GM23338 (cell line): ENCODE measurements at regions not wholly inside any gene's neighbourhood (a gene's known extent, or its start where the extent isn't known, plus 50 kb on each side); places are given as distances from the start of the nearest gene placed in this dataset.
A peak's percentile ranks its signal among the peaks of the same experiment; 100 is the strongest.

ENCODE experiments used
- ATAC-seq: fragments of 200-7000 bp; cut with Tn5 transposase; 3 replicates; pipeline ENCODE4 v1.9.1; 2020
- DNase-seq: peaks from one replicate; pipeline ENCODE4 v3.0.0-alpha.2; 2015; ENCODE audit warnings: low spot score
- H2AFZ ChIP-seq: fragments of 200-600 bp; sonication (generic); 2 replicates; pipeline ENCODE4 v1.8.0; 2016; ENCODE audit warnings: antibody characterized with exemption, mild to moderate bottlenecking, moderate library complexity
- H3F3A ChIP-seq: fragments of 200-600 bp; sonication (generic); replicated peaks from 2 replicates; pipeline ENCODE4 v1.8.0; 2017; ENCODE audit warnings: antibody characterized with exemption, mixed run types, low read depth
- H3K27ac ChIP-seq: fragments of 200-600 bp; sonication (generic); 2 replicates; pipeline ENCODE4 v1.6.1; 2016; ENCODE audit warnings: low read depth
- H3K27me3 ChIP-seq: fragments of 200-600 bp; sonication (generic); 2 replicates; pipeline ENCODE4 v1.8.0; 2016; ENCODE audit warnings: mild to moderate bottlenecking, mixed run types, moderate library complexity; ENCODE audit not compliant: insufficient read depth
- H3K36me3 ChIP-seq: fragments of 200-600 bp; sonication (generic); 2 replicates; pipeline ENCODE4 v1.8.0; 2016; ENCODE audit warnings: mild to moderate bottlenecking; ENCODE audit not compliant: insufficient read depth
- H3K4me1 ChIP-seq: fragments of 200-600 bp; sonication (generic); 2 replicates; pipeline ENCODE4 v1.8.0; 2016; ENCODE audit warnings: mild to moderate bottlenecking, moderate library complexity; ENCODE audit not compliant: insufficient read depth
- H3K4me2 ChIP-seq: fragments of 200-600 bp; sonication (generic); 2 replicates; pipeline ENCODE4 v1.7.1; 2017; ENCODE audit warnings: mixed run types
- H3K4me3 ChIP-seq: fragments of 200-600 bp; sonication (generic); 2 replicates; pipeline ENCODE4 v1.6.1; 2016; ENCODE audit warnings: mixed run types
- H3K79me2 ChIP-seq: fragments of 200-600 bp; sonication (generic); replicated peaks from 2 replicates; pipeline ENCODE4 v1.8.0; 2017; ENCODE audit warnings: mild to moderate bottlenecking; ENCODE audit not compliant: insufficient read depth
- H3K9me2 ChIP-seq: fragments of 200-600 bp; sonication (generic); 2 replicates; pipeline ENCODE4 v1.8.0; 2017; ENCODE audit not compliant: insufficient read depth
- H4K20me1 ChIP-seq: fragments of 200-600 bp; sonication (generic); replicated peaks from 2 replicates; pipeline ENCODE4 v1.8.0; 2017; ENCODE audit warnings: mild to moderate bottlenecking; ENCODE audit not compliant: insufficient read depth
- H3K27ac Mint-ChIP-seq: 2 replicates; pipeline ENCODE4 v1.8.0; 2020; ENCODE audit warnings: inconsistent platforms, mild to moderate bottlenecking, moderate library complexity, mixed read lengths
- H3K27me3 Mint-ChIP-seq: 3 replicates; pipeline ENCODE4 v1.8.0; 2022; ENCODE audit warnings: low read depth, mild to moderate bottlenecking, moderate library complexity, mixed read lengths, inconsistent platforms; ENCODE audit not compliant: insufficient read depth, poor library complexity
- H3K36me3 Mint-ChIP-seq: 3 replicates; pipeline ENCODE4 v1.8.0; 2021; ENCODE audit warnings: low read depth, mild to moderate bottlenecking, inconsistent platforms, moderate library complexity, mixed read lengths
- H3K4me1 Mint-ChIP-seq: 3 replicates; pipeline ENCODE4 v1.8.0; 2020; ENCODE audit warnings: mild to moderate bottlenecking, inconsistent platforms, mixed read lengths
- H3K4me3 Mint-ChIP-seq: 3 replicates; pipeline ENCODE4 v1.8.0; 2021; ENCODE audit warnings: moderate library complexity, mild to moderate bottlenecking, inconsistent platforms, mixed read lengths
- H3K9me3 Mint-ChIP-seq: 3 replicates; pipeline ENCODE4 v1.8.0; 2020; ENCODE audit warnings: moderate library complexity, mild to moderate bottlenecking, inconsistent platforms, mixed read lengths
- CREB1 ChIP-seq: fragments of 250-450 bp; sonication (Bioruptor Pico); IDR thresholded peaks from 2 replicates; pipeline ENCODE4 v1.5.0; 2020; ENCODE audit warnings: low read depth, mild to moderate bottlenecking, moderate library complexity
- CTCF ChIP-seq, 2 experiments: fragments of 200-600 bp in 1 of 2; sonication (generic) in 1 of 2; conservative IDR thresholded peaks; 2 replicates each; pipeline versions ENCODE4 v1.5.1 to v1.6.1; 2016 to 2017; ENCODE audit warnings: antibody characterized with exemption in 2 of 2, low read depth in 2 of 2, mild to moderate bottlenecking in 2 of 2, moderate library complexity in 1 of 2
- EZH2 ChIP-seq: fragments of 200-600 bp; sonication (generic); IDR thresholded peaks from one replicate; pipeline ENCODE4 v1.8.0; 2017; ENCODE audit warnings: antibody characterized with exemption, mild to moderate bottlenecking, low read depth; ENCODE audit not compliant: unreplicated experiment
- EZH2phosphoT487 ChIP-seq: fragments of 200-600 bp; sonication (generic); IDR thresholded peaks from one replicate; pipeline ENCODE4 v1.8.1; 2018; ENCODE audit warnings: antibody characterized with exemption; ENCODE audit not compliant: unreplicated experiment
- JUNB ChIP-seq: IDR thresholded peaks from one replicate; pipeline ENCODE4 v1.6.1; 2016; ENCODE audit warnings: antibody characterized with exemption; ENCODE audit not compliant: unreplicated experiment
- STAT1 ChIP-seq: IDR thresholded peaks from one replicate; pipeline ENCODE4 v1.6.1; 2016; ENCODE audit warnings: antibody characterized with exemption; ENCODE audit not compliant: unreplicated experiment
- ZNF114 ChIP-seq: fragments of 250-450 bp; sonication (Bioruptor Pico); IDR thresholded peaks from 2 replicates; pipeline ENCODE4 v1.5.0; 2020; ENCODE audit warnings: mild to moderate bottlenecking, moderate library complexity
- ZNF331 ChIP-seq: fragments of 250-450 bp; sonication (Bioruptor Pico); IDR thresholded peaks from 2 replicates; pipeline ENCODE4 v1.5.0; 2020; ENCODE audit warnings: low read depth, mild to moderate bottlenecking, moderate library complexity
- ZNF462 ChIP-seq: fragments of 250-450 bp; sonication (Bioruptor Pico); IDR thresholded peaks from 2 replicates; pipeline ENCODE4 v1.5.0; 2020; ENCODE audit warnings: mild to moderate bottlenecking, moderate library complexity
- TF ChIP-seq, protein P1 (sequence below): IDR thresholded peaks from 2 replicates; pipeline ENCODE4 v1.6.1; 2016; ENCODE audit warnings: antibody characterized with exemption
- TF ChIP-seq, protein P2 (sequence below): IDR thresholded peaks from one replicate; pipeline ENCODE4 v1.6.1; 2018; ENCODE audit warnings: antibody characterized with exemption; ENCODE audit not compliant: unreplicated experiment

GRCh38 chr18:27723168-27723567 lies 453.8 kb downstream of the CDH2 start:
- Histone ChIP-seq H3F3A (no peaks in the 10 kb centered on the region), H3K79me2 (no peaks in the 10 kb centered on the region), H3K4me1 (peaks cover 24% of the 10 kb centered on the region), H4K20me1 (no peaks in the 10 kb centered on the region), H3K27ac (no peak overlapping the region), H3K27me3 (no peaks in the 10 kb centered on the region), H3K4me2 (0 out of 2 replicates have a peak overlapping the region, but pooled peaks have one; percentile 7), H3K9me2 (no peaks in the 10 kb centered on the region; the same call in 1 of the 2 replicates), H3K4me3 (no peak overlapping the region), H2AFZ (peak overlapping the region; percentile 3; the same call in 1 of the 2 replicates), H3K36me3 (no peaks in the 10 kb centered on the region)
- Mint-ChIP-seq H3K27ac (no peak overlapping the region), H3K36me3 (no peaks in the 10 kb centered on the region; the same call in 2 of the 3 replicates), H3K9me3 (peaks cover 6% of the 10 kb centered on the region; the same call in 2 of the 3 replicates), H3K27me3 (peaks cover 2% of the 10 kb centered on the region), H3K4me1 (peaks cover 28% of the 10 kb centered on the region), H3K4me3 (no peak overlapping the region)
- ATAC-seq (no peak), DNase-seq (no peak)
- TF ChIP-seq STAT1 = no peak
- TF ChIP-seq EZH2phosphoT487 = no peak
- TF ChIP-seq, protein P1, sequence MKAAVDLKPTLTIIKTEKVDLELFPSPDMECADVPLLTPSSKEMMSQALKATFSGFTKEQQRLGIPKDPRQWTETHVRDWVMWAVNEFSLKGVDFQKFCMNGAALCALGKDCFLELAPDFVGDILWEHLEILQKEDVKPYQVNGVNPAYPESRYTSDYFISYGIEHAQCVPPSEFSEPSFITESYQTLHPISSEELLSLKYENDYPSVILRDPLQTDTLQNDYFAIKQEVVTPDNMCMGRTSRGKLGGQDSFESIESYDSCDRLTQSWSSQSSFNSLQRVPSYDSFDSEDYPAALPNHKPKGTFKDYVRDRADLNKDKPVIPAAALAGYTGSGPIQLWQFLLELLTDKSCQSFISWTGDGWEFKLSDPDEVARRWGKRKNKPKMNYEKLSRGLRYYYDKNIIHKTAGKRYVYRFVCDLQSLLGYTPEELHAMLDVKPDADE = no peak
- no peak for TF ChIP-seq CTCF (conservative IDR thresholded peaks at IDR 0.05; ENCODE audit: low read depth in 2 of 2)
- no peak for TF ChIP-seq CREB1
- no peak for TF ChIP-seq JUNB
- TF ChIP-seq ZNF114 = no peak
- TF ChIP-seq ZNF331 = no peak
- TF ChIP-seq EZH2 = no peak
- TF ChIP-seq, protein P2, sequence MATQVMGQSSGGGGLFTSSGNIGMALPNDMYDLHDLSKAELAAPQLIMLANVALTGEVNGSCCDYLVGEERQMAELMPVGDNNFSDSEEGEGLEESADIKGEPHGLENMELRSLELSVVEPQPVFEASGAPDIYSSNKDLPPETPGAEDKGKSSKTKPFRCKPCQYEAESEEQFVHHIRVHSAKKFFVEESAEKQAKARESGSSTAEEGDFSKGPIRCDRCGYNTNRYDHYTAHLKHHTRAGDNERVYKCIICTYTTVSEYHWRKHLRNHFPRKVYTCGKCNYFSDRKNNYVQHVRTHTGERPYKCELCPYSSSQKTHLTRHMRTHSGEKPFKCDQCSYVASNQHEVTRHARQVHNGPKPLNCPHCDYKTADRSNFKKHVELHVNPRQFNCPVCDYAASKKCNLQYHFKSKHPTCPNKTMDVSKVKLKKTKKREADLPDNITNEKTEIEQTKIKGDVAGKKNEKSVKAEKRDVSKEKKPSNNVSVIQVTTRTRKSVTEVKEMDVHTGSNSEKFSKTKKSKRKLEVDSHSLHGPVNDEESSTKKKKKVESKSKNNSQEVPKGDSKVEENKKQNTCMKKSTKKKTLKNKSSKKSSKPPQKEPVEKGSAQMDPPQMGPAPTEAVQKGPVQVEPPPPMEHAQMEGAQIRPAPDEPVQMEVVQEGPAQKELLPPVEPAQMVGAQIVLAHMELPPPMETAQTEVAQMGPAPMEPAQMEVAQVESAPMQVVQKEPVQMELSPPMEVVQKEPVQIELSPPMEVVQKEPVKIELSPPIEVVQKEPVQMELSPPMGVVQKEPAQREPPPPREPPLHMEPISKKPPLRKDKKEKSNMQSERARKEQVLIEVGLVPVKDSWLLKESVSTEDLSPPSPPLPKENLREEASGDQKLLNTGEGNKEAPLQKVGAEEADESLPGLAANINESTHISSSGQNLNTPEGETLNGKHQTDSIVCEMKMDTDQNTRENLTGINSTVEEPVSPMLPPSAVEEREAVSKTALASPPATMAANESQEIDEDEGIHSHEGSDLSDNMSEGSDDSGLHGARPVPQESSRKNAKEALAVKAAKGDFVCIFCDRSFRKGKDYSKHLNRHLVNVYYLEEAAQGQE = no peak
- no peak for TF ChIP-seq ZNF462 (CRISPR knock-in tag)
